SK-N-SH treated with all-trans-retinoic acid at 6 μM for 48 hours (cell line): ENCODE measurements at regions not wholly inside any gene's neighbourhood (a gene's known extent, or its start where the extent isn't known, plus 50 kb on each side); places are given as distances from the start of the nearest gene placed in this dataset.

ENCODE experiments used
- ATAC-seq: fragments of 200-7000 bp; cut with Tn5 transposase; 3 replicates; pipeline ENCODE4 v1.9.1; 2020; ENCODE audit warnings: mild to moderate bottlenecking, moderate library complexity
- ARNTL ChIP-seq: fragments of 450-650 bp; formaldehyde crosslinking; IDR thresholded peaks from 2 replicates; pipeline ENCODE4 v1.5.0; 2020; ENCODE audit warnings: low read depth, mild to moderate bottlenecking, moderate library complexity, borderline replicate concordance
- CREB5 ChIP-seq: fragments of 250-450 bp; sonication (Bioruptor Pico); IDR thresholded peaks from 2 replicates; pipeline ENCODE4 v1.5.1; 2020; ENCODE audit warnings: low read depth, mild to moderate bottlenecking, moderate library complexity
- CSDC2 ChIP-seq: fragments of 250-450 bp; sonication (Bioruptor Pico); IDR thresholded peaks from 2 replicates; pipeline ENCODE4 v1.5.0; 2020; ENCODE audit warnings: mild to moderate bottlenecking, moderate library complexity
- ESRRG ChIP-seq: fragments of 250-450 bp; sonication (Bioruptor Pico); IDR thresholded peaks from 2 replicates; pipeline ENCODE4 v1.6.1; 2021; ENCODE audit warnings: mild to moderate bottlenecking
- GLIS3 ChIP-seq: fragments of 250-450 bp; sonication (Bioruptor Pico); IDR thresholded peaks from 2 replicates; pipeline ENCODE4 v1.5.0; 2020; ENCODE audit warnings: mild to moderate bottlenecking, moderate library complexity
- ISL1 ChIP-seq: fragments of 250-450 bp; sonication (Bioruptor Pico); IDR thresholded peaks from 2 replicates; pipeline ENCODE4 v2.1.2; 2022; ENCODE audit warnings: mild to moderate bottlenecking, moderate library complexity
- OSR1 ChIP-seq: fragments of 250-450 bp; sonication (Bioruptor Pico); IDR thresholded peaks from 2 replicates; pipeline ENCODE4 v1.8.0; 2022; ENCODE audit warnings: moderate library complexity, mild to moderate bottlenecking, inconsistent platforms
- PATZ1 ChIP-seq: fragments of 250-450 bp; sonication (Bioruptor Pico); IDR thresholded peaks from 2 replicates; pipeline ENCODE4 v1.8.0; 2020; ENCODE audit warnings: mild to moderate bottlenecking, moderate library complexity, borderline replicate concordance
- POU6F1 ChIP-seq: fragments of 250-450 bp; sonication (Bioruptor Pico); IDR thresholded peaks from 2 replicates; pipeline ENCODE4 v1.8.0; 2021; ENCODE audit warnings: low read depth, mild to moderate bottlenecking, moderate library complexity, borderline replicate concordance
- PPARA ChIP-seq: fragments of 250-450 bp; sonication (Bioruptor Pico); IDR thresholded peaks from 2 replicates; pipeline ENCODE4 v1.5.0; 2020; ENCODE audit warnings: mild to moderate bottlenecking, borderline replicate concordance
- RARB ChIP-seq: fragments of 250-450 bp; sonication (Bioruptor Pico); IDR thresholded peaks from 2 replicates; pipeline ENCODE4 v1.8.0; 2021; ENCODE audit warnings: mild to moderate bottlenecking, moderate library complexity
- SNAI2 ChIP-seq: fragments of 250-450 bp; sonication (Bioruptor Pico); IDR thresholded peaks from 2 replicates; pipeline ENCODE4 v1.5.0; 2020; ENCODE audit warnings: mild to moderate bottlenecking, moderate library complexity
- TCF4 ChIP-seq: fragments of 250-450 bp; sonication (Bioruptor Pico); IDR thresholded peaks from 2 replicates; pipeline ENCODE4 v1.8.0; 2021; ENCODE audit warnings: mild to moderate bottlenecking, moderate library complexity, borderline replicate concordance
- TOX ChIP-seq: fragments of 250-450 bp; sonication (Bioruptor Pico); IDR thresholded peaks from 2 replicates; pipeline ENCODE4 v1.8.0; 2021; ENCODE audit warnings: mild to moderate bottlenecking, moderate library complexity, borderline replicate concordance
- ZC3H10 ChIP-seq: fragments of 250-450 bp; sonication (Bioruptor Pico); IDR thresholded peaks from 2 replicates; pipeline ENCODE4 v1.5.1; 2021; ENCODE audit warnings: mild to moderate bottlenecking, moderate library complexity
- ZFP3 ChIP-seq: fragments of 250-450 bp; sonication (Bioruptor Pico); IDR thresholded peaks from 2 replicates; pipeline ENCODE4 v1.5.0; 2020; ENCODE audit warnings: mild to moderate bottlenecking, moderate library complexity
- ZFP30 ChIP-seq: fragments of 450-650 bp; formaldehyde crosslinking; IDR thresholded peaks from 2 replicates; pipeline ENCODE4 v1.5.0; 2022; ENCODE audit warnings: mild to moderate bottlenecking, moderate library complexity
- ZNF565 ChIP-seq: fragments of 450-650 bp; formaldehyde crosslinking; conservative IDR thresholded peaks from 2 replicates; pipeline ENCODE4 v1.5.0; 2020; ENCODE audit warnings: low read depth, mild to moderate bottlenecking, moderate library complexity
- ZNF70 ChIP-seq: fragments of 450-650 bp; formaldehyde crosslinking; IDR thresholded peaks from 2 replicates; pipeline ENCODE4 v1.5.0; 2020; ENCODE audit warnings: mild to moderate bottlenecking, moderate library complexity
- ZNF8 ChIP-seq: fragments of 450-650 bp; formaldehyde crosslinking; IDR thresholded peaks from 2 replicates; pipeline ENCODE4 v1.5.0; 2020; ENCODE audit warnings: mild to moderate bottlenecking, moderate library complexity
- TF ChIP-seq, protein P1 (sequence below): fragments of 250-450 bp; sonication (Bioruptor Pico); IDR thresholded peaks from 2 replicates; pipeline ENCODE4 v1.5.0; 2020; ENCODE audit warnings: mild to moderate bottlenecking, moderate library complexity

GRCh38 chr2:163177592-163177991 is 339.0 kb upstream of the KCNH7 start:
- TF ChIP-seq TCF4 (CRISPR knock-in tag) (no peak), TOX (CRISPR knock-in tag) (no peak), SNAI2 (CRISPR knock-in tag) (no peak), CREB5 (CRISPR knock-in tag) (no peak), ZC3H10 (CRISPR knock-in tag) (no peak), POU6F1 (CRISPR knock-in tag) (no peak), PATZ1 (CRISPR knock-in tag) (no peak), ESRRG (CRISPR knock-in tag) (no peak), GLIS3 (CRISPR knock-in tag) (no peak), ZFP30 (no peak), RARB (CRISPR knock-in tag) (no peak), ZNF565 (CRISPR knock-in tag) (no peak)
- TF ChIP-seq, protein P1, sequence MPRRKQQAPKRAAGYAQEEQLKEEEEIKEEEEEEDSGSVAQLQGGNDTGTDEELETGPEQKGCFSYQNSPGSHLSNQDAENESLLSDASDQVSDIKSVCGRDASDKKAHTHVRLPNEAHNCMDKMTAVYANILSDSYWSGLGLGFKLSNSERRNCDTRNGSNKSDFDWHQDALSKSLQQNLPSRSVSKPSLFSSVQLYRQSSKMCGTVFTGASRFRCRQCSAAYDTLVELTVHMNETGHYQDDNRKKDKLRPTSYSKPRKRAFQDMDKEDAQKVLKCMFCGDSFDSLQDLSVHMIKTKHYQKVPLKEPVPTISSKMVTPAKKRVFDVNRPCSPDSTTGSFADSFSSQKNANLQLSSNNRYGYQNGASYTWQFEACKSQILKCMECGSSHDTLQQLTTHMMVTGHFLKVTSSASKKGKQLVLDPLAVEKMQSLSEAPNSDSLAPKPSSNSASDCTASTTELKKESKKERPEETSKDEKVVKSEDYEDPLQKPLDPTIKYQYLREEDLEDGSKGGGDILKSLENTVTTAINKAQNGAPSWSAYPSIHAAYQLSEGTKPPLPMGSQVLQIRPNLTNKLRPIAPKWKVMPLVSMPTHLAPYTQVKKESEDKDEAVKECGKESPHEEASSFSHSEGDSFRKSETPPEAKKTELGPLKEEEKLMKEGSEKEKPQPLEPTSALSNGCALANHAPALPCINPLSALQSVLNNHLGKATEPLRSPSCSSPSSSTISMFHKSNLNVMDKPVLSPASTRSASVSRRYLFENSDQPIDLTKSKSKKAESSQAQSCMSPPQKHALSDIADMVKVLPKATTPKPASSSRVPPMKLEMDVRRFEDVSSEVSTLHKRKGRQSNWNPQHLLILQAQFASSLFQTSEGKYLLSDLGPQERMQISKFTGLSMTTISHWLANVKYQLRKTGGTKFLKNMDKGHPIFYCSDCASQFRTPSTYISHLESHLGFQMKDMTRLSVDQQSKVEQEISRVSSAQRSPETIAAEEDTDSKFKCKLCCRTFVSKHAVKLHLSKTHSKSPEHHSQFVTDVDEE (CRISPR knock-in tag): no peak
- no peak for ATAC-seq

DNA sequence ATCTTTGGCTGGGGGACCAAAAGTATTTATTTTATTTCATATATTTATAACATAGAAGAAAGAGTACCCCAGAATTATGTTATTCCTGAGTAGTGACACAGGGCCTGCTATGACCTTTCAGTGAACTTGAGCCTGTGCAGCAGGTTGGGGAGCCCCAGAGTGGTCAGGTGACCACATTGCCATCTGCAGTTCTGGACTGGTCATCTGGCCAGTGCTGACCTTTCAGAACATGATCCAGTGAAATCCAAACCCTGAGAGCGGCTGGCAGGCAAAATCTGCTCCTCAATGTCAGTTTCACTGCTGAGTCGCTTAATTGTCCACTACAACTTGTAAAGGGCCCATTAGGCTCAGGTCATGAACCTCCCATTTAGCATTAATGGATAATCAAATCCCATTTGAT is 336.7 kb upstream of the KCNH7 start:
- no peak for TF ChIP-seq PATZ1 (CRISPR knock-in tag)
- no peak for TF ChIP-seq POU6F1 (CRISPR knock-in tag)
- TF ChIP-seq ISL1 (CRISPR knock-in tag): no peak
- no peak for TF ChIP-seq OSR1
- no peak for TF ChIP-seq ZNF70 (CRISPR knock-in tag)
- TF ChIP-seq SNAI2 (CRISPR knock-in tag): no peak
- TF ChIP-seq ZFP3 (CRISPR knock-in tag): no peak
- TF ChIP-seq TOX (CRISPR knock-in tag): no peak
- TF ChIP-seq RARB (CRISPR knock-in tag): no peak
- no peak for TF ChIP-seq CSDC2
- no peak for TF ChIP-seq GLIS3 (CRISPR knock-in tag)
- TF ChIP-seq TCF4 (CRISPR knock-in tag): no peak
- TF ChIP-seq ZNF565 (CRISPR knock-in tag): no peak
- no peak for TF ChIP-seq ZNF8 (CRISPR knock-in tag)
- no peak for TF ChIP-seq ZC3H10 (CRISPR knock-in tag)
- TF ChIP-seq ARNTL: no peak
- TF ChIP-seq ESRRG (CRISPR knock-in tag): no peak
- TF ChIP-seq CREB5 (CRISPR knock-in tag): no peak
- TF ChIP-seq ZFP30: no peak
- TF ChIP-seq PPARA (CRISPR knock-in tag): no peak
- no peak for ATAC-seq
